Endothelial cell of umbilical vein (primary cell): ENCODE measurements at regions not wholly inside any gene's neighbourhood (a gene's known extent, or its start where the extent isn't known, plus 50 kb on each side); places are given as distances from the start of the nearest gene placed in this dataset.

ENCODE experiments used
- CTCF ChIP-seq, 2 donors: IDR thresholded peaks; 1 replicate in 1 of 2; 2 replicates in 1 of 2; pipeline ENCODE4 v1.5.1; 2011; ENCODE audit warnings: low read length in 2 of 2, mild to moderate bottlenecking in 2 of 2, moderate library complexity in 2 of 2, control low read depth in 1 of 2, inconsistent platforms in 1 of 2, low read depth in 1 of 2; ENCODE audit not compliant: insufficient read depth in 1 of 2; ENCODE audit errors: extremely low read depth in 1 of 2
- MAX ChIP-seq: IDR thresholded peaks from 2 replicates; pipeline ENCODE4 v1.6.1; 2011; ENCODE audit not compliant: insufficient read depth, insufficient read length
- POLR2A ChIP-seq: IDR thresholded peaks from 2 replicates; pipeline ENCODE4 v1.6.1; 2012; ENCODE audit warnings: low read depth, mild to moderate bottlenecking, control low read depth, low read length

DNA sequence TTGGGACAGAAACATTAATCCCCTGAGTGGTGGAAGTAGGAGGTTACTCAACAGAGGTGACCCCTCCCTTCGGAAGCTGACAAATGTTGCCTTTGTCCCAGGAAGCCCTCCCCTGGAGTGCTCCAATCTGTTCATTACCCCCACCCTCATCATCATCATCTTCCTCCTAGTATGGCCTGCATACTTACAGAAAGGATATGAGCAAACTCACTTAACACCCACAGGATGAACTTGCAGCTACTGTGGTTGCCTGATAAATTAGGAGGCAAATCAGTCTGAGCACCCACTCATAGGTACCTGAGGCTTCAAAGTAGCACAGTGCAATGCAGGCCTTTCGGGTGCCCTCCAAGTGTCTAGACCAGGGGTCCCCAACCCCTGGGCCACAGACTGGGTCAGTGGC lies 236.7 kb upstream of the GATB start:
- no peak for TF ChIP-seq CTCF (IDR thresholded peaks at IDR 0.05; ENCODE audit: extremely low read depth in 1 of 2, insufficient read depth in 1 of 2, low read depth in 1 of 2, low read length in 2 of 2)
- TF ChIP-seq POLR2A: no peak
- TF ChIP-seq MAX: no peak
